NCI-H510A (cell line): ENCODE measurements at regions not wholly inside any gene's neighbourhood (a gene's known extent, or its start where the extent isn't known, plus 50 kb on each side); places are given as distances from the start of the nearest gene placed in this dataset.
A peak's percentile ranks its signal among the peaks of the same experiment; 100 is the strongest.
"Not testable (repeated sequence)": the region's sequence is repeated elsewhere in the genome, so short reads cannot be mapped to it uniquely, and the experiment has no call there.

Experiments used
- DNase-seq: peaks from one replicate; lab custom pipeline; 2025; lab: John Stamatoyannopoulos, UW

DNA sequence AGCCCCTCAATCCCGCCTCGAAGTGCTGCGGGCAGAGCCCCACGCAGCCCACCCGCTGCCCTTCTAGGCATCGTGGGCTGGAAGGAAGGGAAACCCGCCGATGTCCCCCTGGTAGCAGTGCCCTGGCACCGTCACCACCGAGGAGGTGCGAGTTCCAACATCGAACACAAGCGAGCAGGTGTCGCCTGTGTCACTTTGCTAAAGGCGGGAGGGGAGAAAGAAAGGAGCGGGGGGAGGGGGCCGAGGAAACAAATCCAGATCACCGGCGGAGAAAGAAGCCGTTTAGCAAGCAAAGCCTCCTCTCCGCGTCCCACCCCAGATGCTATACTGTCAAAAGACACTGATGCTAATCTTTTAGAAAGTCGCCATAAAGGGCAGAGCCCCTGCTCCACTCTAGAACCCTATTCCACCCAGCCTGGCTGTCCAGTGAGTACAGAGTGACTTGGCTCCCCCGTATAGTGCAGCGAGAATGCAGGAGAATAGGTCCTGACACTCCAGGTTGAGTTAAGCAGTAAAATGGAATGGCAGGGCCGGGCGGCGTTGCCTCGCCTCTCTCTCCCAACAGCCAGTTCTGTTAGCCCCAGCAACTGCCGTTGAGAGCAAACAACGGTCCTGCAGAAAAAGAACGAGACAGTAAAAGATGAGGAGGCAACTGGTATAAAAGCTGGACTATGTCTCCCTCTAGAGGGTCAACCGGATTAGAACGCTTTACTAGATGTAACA lies 67.9 kb upstream of the USP15 start:
- peak; percentile 71 for DNase-seq

DNA sequence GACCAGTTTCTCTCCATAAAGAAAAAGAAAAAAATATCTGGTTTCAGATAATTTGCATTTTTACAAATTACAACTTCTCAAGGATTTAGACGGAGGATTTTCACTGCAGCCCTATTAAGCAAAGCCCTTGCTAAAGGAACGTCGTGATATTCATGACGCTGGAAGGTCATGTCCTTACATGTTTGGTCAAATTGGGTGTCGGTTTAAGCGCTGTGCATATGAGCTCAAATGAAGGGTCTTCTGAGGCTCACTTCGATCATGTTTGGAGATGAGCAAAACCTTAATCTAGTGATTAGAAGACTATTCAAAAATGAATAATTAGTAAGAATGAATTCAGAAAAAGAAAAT lies 67.3 kb upstream of the USP15 start:
- DNase-seq: no peak

DNA sequence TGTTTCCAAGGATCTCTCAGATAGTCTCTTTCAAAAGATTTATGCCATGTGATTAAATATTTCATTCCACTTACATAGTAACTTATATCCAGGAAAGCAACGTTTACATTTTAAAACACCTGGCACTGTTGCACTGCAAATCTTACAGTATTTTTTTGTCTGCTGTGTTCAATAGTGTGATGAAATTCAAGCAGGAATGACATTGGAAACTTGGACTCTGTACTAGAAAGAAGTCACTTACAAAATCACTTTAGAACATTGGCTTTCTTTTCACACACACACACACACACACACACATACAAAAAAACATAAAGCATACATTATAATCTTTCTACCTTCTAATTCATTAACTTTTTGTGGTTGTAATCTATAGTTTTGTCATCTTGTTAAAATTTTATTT lies 66.2 kb upstream of the USP15 start:
- DNase-seq: no peak

DNA sequence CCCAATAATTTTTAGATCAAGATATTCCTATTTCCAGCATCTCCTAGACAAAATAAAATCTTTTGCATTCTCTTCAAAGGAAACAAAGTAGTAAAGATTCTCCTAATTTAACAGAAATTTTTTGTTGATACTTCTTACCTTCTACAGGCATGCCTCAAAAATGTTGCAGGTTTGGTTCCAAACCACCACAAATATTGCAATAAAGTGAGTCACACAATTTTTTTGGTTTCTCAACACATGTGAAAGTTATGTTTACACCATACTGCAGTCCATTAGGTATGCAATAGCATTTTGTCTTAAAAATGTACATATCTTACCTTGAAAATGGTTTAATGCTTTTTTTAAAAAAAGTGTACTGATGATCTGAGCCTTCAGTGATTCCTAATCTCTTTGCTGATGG lies 65.6 kb upstream of the USP15 start:
- no peak for DNase-seq

DNA sequence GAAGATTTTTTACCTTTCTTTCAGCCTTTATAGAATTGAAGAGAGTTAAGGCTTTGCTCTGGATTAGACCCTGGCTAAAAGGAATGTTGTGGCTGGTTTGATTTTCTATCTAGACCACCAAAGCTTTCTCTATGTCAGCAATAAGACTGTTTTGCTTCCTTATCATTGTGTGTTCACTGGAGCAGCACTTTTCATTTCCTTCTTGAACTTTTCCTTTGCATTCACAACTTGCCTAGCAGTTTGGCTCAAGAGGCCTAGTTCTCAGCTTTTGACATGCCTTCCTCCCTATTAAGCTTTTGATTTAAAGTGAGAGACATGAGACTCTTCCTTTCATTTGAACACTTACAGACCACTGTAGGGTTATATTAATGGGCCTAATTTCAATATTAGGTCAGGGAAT lies 64.1 kb upstream of the USP15 start:
- no peak for DNase-seq

DNA sequence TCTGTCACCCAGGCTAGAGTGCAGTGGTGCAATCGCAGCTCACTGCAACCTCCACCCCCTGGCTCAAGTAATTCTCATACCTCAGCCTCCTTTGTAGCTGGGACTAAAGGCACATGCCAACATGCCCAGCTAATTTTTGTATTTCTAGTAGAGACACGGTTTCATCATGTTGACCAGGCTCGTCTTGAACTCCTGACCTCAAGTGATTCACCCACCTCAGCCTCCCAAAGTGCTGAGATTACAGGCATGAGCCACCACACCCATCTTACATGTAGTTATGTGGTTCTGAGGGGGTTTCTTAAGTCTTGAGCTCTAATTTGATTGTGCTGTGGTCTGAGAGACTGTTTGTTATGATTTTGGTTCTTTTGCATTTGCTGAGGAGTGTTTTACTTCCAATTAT lies 57.3 kb upstream of the USP15 start:
- DNase-seq: not testable (repeated sequence)

DNA sequence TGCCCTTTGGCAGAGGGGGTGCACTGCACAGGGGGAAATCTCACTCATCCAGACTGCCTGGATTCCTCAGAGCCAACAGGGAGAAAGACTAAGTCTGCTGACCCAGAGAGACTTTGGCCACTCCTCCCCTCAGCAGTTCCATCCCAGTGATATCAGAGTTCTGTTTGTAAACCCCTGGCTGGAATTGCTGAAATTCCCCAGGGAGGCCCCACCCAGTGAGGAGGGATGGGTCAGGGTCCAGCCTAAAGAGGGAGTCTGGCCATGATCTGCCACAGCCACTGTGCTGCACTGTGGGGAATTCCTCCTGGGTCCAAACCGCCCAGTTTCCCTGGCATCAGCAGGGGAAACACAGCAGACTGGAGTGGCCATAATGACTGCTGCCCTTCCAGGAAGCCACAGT lies 54.9 kb upstream of the USP15 start:
- no peak for DNase-seq

DNA sequence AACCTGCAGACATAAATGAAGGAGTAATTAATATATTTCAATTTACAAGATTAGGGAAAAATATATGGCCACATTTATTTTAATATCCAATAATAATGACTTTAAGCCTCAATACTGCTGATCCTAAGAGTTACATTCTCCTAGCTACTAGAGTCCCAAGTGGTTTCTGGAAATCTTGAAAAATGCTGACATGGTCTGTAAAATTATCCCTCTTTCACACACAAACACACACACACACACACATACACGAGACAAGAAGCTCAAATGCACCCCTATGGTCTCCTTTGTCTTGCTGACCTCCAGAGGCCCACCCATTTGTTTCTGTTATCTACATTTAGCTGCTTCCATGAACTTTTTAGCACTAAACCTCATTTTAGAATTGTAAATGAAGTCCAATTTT lies 53.0 kb upstream of the USP15 start:
- no peak for DNase-seq
